NCI-H1417 treated with DMSO at 0.1 percent for 48 hours (cell line): ENCODE measurements at regions not wholly inside any gene's neighbourhood (a gene's known extent, or its start where the extent isn't known, plus 50 kb on each side); places are given as distances from the start of the nearest gene placed in this dataset.

Source experiments
- DNase-seq: peaks from one replicate; lab custom pipeline; 2025; lab: John Stamatoyannopoulos, UW

- DNase-seq, result no peak
These were observed 252.3 kb downstream of the LY86 start for GRCh38 chr6:6840831-6841291.

- no peak for DNase-seq
These were observed 253.1 kb downstream of the LY86 start for GRCh38 chr6:6841571-6841970.

GRCh38 chr6:6842291-6842690, 253.8 kb downstream of the LY86 start:
- no peak for DNase-seq

- no peak for DNase-seq
These were observed 254.6 kb downstream of the LY86 start for GRCh38 chr6:6843057-6843627.

GRCh38 chr6:6843777-6844176, 255.3 kb downstream of the LY86 start:
- DNase-seq, result no peak

- no peak for DNase-seq
These were observed 256.0 kb downstream of the LY86 start for GRCh38 chr6:6844530-6844929.

GRCh38 chr6:6845603-6846002, 257.1 kb downstream of the LY86 start:
- no peak for DNase-seq

GRCh38 chr6:6847591-6847990, 259.1 kb downstream of the LY86 start:
- DNase-seq, result no peak

- DNase-seq, result no peak
These were observed 256.5 kb upstream of the RREB1 start for GRCh38 chr6:6851059-6851948.

- DNase-seq, result no peak
These were observed 255.9 kb upstream of the RREB1 start for GRCh38 chr6:6851949-6852261.

- no peak for DNase-seq
These were observed 250.9 kb upstream of the RREB1 start for GRCh38 chr6:6856538-6857523.

- no peak for DNase-seq
These were observed 250.2 kb upstream of the RREB1 start for GRCh38 chr6:6857528-6857927.

GRCh38 chr6:6858533-6858982, 249.2 kb upstream of the RREB1 start:
- DNase-seq, result no peak

GRCh38 chr6:6859105-6859504, 248.7 kb upstream of the RREB1 start:
- no peak for DNase-seq

- no peak for DNase-seq
These were observed 248.0 kb upstream of the RREB1 start for GRCh38 chr6:6859722-6860121.

- DNase-seq, result no peak
These were observed 246.9 kb upstream of the RREB1 start for GRCh38 chr6:6860863-6861262.

- no peak for DNase-seq
These were observed 246.3 kb upstream of the RREB1 start for GRCh38 chr6:6861351-6861894.

GRCh38 chr6:6861995-6862394, 245.8 kb upstream of the RREB1 start:
- no peak for DNase-seq

GRCh38 chr6:6863970-6864639, 243.7 kb upstream of the RREB1 start:
- no peak for DNase-seq

- no peak for DNase-seq
These were observed 242.2 kb upstream of the RREB1 start for GRCh38 chr6:6865611-6866010.

- DNase-seq, result no peak
These were observed 240.9 kb upstream of the RREB1 start for GRCh38 chr6:6866656-6867403.
